ENCODE measurements at regions not wholly inside any gene's neighbourhood (a gene's known extent, or its start where the extent isn't known, plus 50 kb on each side); places are given as distances from the start of the nearest gene placed in this dataset.

GRCh38 chr13:103168901-103169508, 102.8 kb upstream of the SLC10A2 start:
- Histone ChIP-seq H3K4me1 (no peaks in the 10 kb centered on the region), H3K4me3 (no peak overlapping the region), H3K27ac (no peak overlapping the region), H3K27me3 (no peaks in the 10 kb centered on the region), H3K9me3 (no peaks in the 10 kb centered on the region), H3K36me3 (no peaks in the 10 kb centered on the region)
- DNase-seq: no peak
- TF ChIP-seq CTCF (IDR thresholded peaks at IDR 0.05): no peak
- intact Hi-C loops (cut with DNase I; ENCODE audit: low total_unique reads): no loop called here

GRCh38 chr13:103164251-103164650, 98.0 kb upstream of the SLC10A2 start:
- H3K9me3 ChIP-seq: no peaks in the 10 kb centered on the region

GRCh38 chr13:103161476-103161875, 95.3 kb upstream of the SLC10A2 start:
- Histone ChIP-seq H3K4me1 (no peaks in the 10 kb centered on the region), H3K27ac (no peak overlapping the region), H3K9me3 (no peaks in the 10 kb centered on the region), H3K27me3 (no peaks in the 10 kb centered on the region), H3K36me3 (no peaks in the 10 kb centered on the region), H3K4me3 (no peak overlapping the region)
- intact Hi-C loops (cut with DNase I; ENCODE audit: low total_unique reads): no loop called here
- no peak for TF ChIP-seq CTCF (IDR thresholded peaks at IDR 0.05)
- DNase-seq: no peak

More at GRCh38 chr13:103164251-103164650, 98.0 kb upstream of the SLC10A2 start:
- intact Hi-C loops (cut with DNase I; ENCODE audit: low total_unique reads): no loop called here
- no peak overlapping the region for H3K27ac ChIP-seq
- no peak overlapping the region for H3K4me3 ChIP-seq
- no peaks in the 10 kb centered on the region for H3K36me3 ChIP-seq
- no peak for TF ChIP-seq CTCF (IDR thresholded peaks at IDR 0.05)
- H3K4me1 ChIP-seq: no peaks in the 10 kb centered on the region
- no peak for DNase-seq
- no peaks in the 10 kb centered on the region for H3K27me3 ChIP-seq

- Histone ChIP-seq H3K9me3 (no peaks in the 10 kb centered on the region), H3K27me3 (no peaks in the 10 kb centered on the region), H3K36me3 (no peaks in the 10 kb centered on the region), H3K27ac (no peak overlapping the region), H3K4me1 (no peaks in the 10 kb centered on the region), H3K4me3 (no peak overlapping the region)
- TF ChIP-seq CTCF (IDR thresholded peaks at IDR 0.05): no peak
- no peak for DNase-seq
- intact Hi-C loops (cut with DNase I; ENCODE audit: low total_unique reads): no loop called here
Measured at GRCh38 chr13:103157434-103158145, 91.4 kb upstream of the SLC10A2 start.

GRCh38 chr13:103157016-103157415, 90.8 kb upstream of the SLC10A2 start:
- Histone ChIP-seq H3K36me3 (no peaks in the 10 kb centered on the region), H3K4me1 (no peaks in the 10 kb centered on the region), H3K4me3 (no peak overlapping the region), H3K27ac (no peak overlapping the region), H3K27me3 (no peaks in the 10 kb centered on the region), H3K9me3 (no peaks in the 10 kb centered on the region)
- TF ChIP-seq CTCF (IDR thresholded peaks at IDR 0.05): no peak
- no peak for DNase-seq
- intact Hi-C loops (cut with DNase I; ENCODE audit: low total_unique reads): no loop called here
